HepG2 (cell line): ENCODE measurements at regions not wholly inside any gene's neighbourhood (a gene's known extent, or its start where the extent isn't known, plus 50 kb on each side); places are given as distances from the start of the nearest gene placed in this dataset.

ENCODE experiments used
- CHD2 ChIP-seq: IDR thresholded peaks from 2 replicates; pipeline ENCODE4 v1.6.1; 2011; ENCODE audit warnings: low read depth, low read length, improper control_type of control experiment
- HDAC2 ChIP-seq: sonication (generic); formaldehyde crosslinking; IDR thresholded peaks from 2 replicates; pipeline ENCODE4 v1.4.0; 2020; ENCODE audit warnings: missing genetic modification reagents
- PHF8 ChIP-seq: sonication (generic); formaldehyde crosslinking; IDR thresholded peaks from 2 replicates; pipeline ENCODE4 v1.5.0; 2020; ENCODE audit warnings: missing genetic modification reagents
- POLR2A ChIP-seq, 2 experiments: IDR thresholded peaks; 2 replicates each; pipeline ENCODE4 v1.6.1; 2011; ENCODE audit warnings: low read depth in 2 of 2, low read length in 2 of 2, mild to moderate bottlenecking in 1 of 2, moderate library complexity in 1 of 2; ENCODE audit not compliant: insufficient read depth in 1 of 2
- SIN3A ChIP-seq: IDR thresholded peaks from 2 replicates; pipeline ENCODE4 v1.6.1; 2011; ENCODE audit warnings: low read depth, mild to moderate bottlenecking, control low read depth, low read length, borderline replicate concordance
- ZNF605 ChIP-seq: sonication (generic); formaldehyde crosslinking; IDR thresholded peaks from 2 replicates; pipeline ENCODE4 v1.8.0; 2022; ENCODE audit warnings: mild to moderate bottlenecking, missing genetic modification reagents
- TF ChIP-seq, protein P1 (sequence below): sonication (generic); formaldehyde crosslinking; IDR thresholded peaks from 2 replicates; pipeline ENCODE4 v1.4.0; 2020; ENCODE audit warnings: missing genetic modification reagents
- TF ChIP-seq, protein P2 (sequence below): sonication (generic); formaldehyde crosslinking; IDR thresholded peaks from 2 replicates; pipeline ENCODE4 v1.5.0; 2020; ENCODE audit warnings: missing genetic modification reagents

DNA sequence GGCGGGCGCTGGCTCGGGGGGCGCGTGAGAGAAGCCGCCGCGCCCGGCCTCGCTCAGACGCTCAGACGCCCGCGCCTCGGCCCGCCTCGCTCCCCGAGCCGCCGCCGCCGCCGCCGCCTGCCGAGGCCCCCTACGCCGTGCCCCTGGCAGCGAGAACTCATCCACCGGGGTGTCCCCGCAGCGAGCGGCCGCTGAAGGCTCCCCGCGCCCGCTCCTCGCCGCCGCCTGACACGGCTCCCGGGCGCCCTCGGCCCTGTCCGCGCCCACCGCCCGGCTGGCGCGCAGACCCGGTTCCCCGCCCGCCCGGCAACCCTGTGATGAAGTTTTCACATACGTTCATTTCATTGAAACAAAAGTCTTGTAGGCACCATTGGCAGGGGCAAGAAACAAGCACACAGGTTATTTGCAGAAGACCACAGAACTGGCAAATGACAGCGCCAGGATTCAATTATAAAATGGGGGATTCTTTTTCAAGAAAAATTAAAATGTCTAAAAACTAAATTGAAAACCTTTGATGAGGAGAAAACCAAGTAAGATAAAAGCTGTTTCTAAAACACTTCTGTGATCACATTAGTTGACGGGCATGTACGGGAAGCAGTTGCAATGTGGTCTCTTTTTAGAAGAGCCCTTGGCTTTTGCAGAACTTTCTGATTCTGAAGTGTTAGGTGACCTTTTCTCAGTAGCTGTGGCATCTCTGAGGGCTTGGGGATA, 50.5 kb upstream of the TUBA3D start:
- TF ChIP-seq, protein P1, sequence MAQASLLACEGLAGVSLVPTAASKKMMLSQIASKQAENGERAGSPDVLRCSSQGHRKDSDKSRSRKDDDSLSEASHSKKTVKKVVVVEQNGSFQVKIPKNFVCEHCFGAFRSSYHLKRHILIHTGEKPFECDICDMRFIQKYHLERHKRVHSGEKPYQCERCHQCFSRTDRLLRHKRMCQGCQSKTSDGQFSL (CRISPR knock-in tag), result no peak
- TF ChIP-seq SIN3A, result no peak
- no peak for TF ChIP-seq ZNF605 (CRISPR knock-in tag)
- no peak for TF ChIP-seq PHF8 (CRISPR knock-in tag)
- TF ChIP-seq HDAC2, result no peak
- TF ChIP-seq, protein P2, sequence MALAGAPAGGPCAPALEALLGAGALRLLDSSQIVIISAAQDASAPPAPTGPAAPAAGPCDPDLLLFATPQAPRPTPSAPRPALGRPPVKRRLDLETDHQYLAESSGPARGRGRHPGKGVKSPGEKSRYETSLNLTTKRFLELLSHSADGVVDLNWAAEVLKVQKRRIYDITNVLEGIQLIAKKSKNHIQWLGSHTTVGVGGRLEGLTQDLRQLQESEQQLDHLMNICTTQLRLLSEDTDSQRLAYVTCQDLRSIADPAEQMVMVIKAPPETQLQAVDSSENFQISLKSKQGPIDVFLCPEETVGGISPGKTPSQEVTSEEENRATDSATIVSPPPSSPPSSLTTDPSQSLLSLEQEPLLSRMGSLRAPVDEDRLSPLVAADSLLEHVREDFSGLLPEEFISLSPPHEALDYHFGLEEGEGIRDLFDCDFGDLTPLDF (CRISPR knock-in tag), result no peak
- no peak for TF ChIP-seq POLR2A (IDR thresholded peaks at IDR 0.05; ENCODE audit: insufficient read depth in 1 of 2, low read depth in 2 of 2, low read length in 2 of 2)
- no peak for TF ChIP-seq CHD2
